Cardiac muscle cell (in vitro differentiated cells and primary cell): ENCODE measurements at regions not wholly inside any gene's neighbourhood (a gene's known extent, or its start where the extent isn't known, plus 50 kb on each side); places are given as distances from the start of the nearest gene placed in this dataset.

ENCODE experiments used
- DNase-seq, 2 donors: peaks; one replicate each; pipeline versions ENCODE4 v3.0.0 to v3.0.0-alpha.2; 2010 to 2017; ENCODE audit warnings: low read depth in 1 of 2, low spot score in 1 of 2
- H3K27ac ChIP-seq: fragments of 200-600 bp; sonication (generic); 2 replicates; pipeline ENCODE4 v1.5.1; 2016
- H3K27me3 ChIP-seq: fragments of 200-600 bp; sonication (generic); 2 replicates; pipeline ENCODE4 v1.6.0; 2016; ENCODE audit warnings: control low read depth
- H3K36me3 ChIP-seq: fragments of 200-600 bp; sonication (generic); 2 replicates; pipeline ENCODE4 v1.5.1; 2016; ENCODE audit warnings: control low read depth
- H3K4me1 ChIP-seq: fragments of 200-600 bp; sonication (generic); 2 replicates; pipeline ENCODE4 v1.8.1; 2017; ENCODE audit warnings: low read depth, mild to moderate bottlenecking, mixed run types
- H3K4me3 ChIP-seq: fragments of 200-600 bp; sonication (generic); 2 replicates; pipeline ENCODE4 v1.5.1; 2016; ENCODE audit warnings: mild to moderate bottlenecking
- H3K9me3 ChIP-seq: fragments of 200-600 bp; sonication (generic); 2 replicates; pipeline ENCODE4 v1.5.1; 2017; ENCODE audit warnings: low read depth, mild to moderate bottlenecking, control low read depth
- TF ChIP-seq, protein P1 (sequence below): IDR thresholded peaks from 2 replicates; pipeline ENCODE4 v1.5.1; 2012; ENCODE audit warnings: low read depth, mild to moderate bottlenecking, low read length

DNA sequence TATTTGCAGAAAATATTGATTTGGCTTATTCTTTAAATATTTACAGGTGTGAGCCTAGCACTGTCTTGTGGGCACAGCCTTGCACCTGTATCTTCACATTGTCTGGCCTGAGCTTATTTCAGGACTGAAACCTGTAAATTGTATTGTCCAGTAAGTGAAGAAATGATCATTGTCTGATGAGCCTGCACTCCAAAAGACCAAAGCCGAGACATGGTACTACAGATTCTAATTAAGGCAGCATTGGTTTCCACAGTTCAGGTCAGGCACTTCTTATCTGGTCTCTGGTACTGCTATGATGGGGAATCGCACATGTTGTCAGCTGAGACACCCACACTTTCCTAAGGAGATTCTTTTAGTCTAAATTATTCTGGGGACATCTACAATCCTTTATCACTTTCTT, 479.0 kb downstream of the TDRD15 start:
- DNase-seq = no peak
- H3K4me1 ChIP-seq = no peaks in the 10 kb centered on the region
- H3K4me3 ChIP-seq = no peak overlapping the region
- H3K36me3 ChIP-seq = no peaks in the 10 kb centered on the region
- no peak overlapping the region for H3K27ac ChIP-seq
- TF ChIP-seq, protein P1, sequence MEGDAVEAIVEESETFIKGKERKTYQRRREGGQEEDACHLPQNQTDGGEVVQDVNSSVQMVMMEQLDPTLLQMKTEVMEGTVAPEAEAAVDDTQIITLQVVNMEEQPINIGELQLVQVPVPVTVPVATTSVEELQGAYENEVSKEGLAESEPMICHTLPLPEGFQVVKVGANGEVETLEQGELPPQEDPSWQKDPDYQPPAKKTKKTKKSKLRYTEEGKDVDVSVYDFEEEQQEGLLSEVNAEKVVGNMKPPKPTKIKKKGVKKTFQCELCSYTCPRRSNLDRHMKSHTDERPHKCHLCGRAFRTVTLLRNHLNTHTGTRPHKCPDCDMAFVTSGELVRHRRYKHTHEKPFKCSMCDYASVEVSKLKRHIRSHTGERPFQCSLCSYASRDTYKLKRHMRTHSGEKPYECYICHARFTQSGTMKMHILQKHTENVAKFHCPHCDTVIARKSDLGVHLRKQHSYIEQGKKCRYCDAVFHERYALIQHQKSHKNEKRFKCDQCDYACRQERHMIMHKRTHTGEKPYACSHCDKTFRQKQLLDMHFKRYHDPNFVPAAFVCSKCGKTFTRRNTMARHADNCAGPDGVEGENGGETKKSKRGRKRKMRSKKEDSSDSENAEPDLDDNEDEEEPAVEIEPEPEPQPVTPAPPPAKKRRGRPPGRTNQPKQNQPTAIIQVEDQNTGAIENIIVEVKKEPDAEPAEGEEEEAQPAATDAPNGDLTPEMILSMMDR = no peak
- no peaks in the 10 kb centered on the region for H3K9me3 ChIP-seq
- H3K27me3 ChIP-seq = no peaks in the 10 kb centered on the region

DNA sequence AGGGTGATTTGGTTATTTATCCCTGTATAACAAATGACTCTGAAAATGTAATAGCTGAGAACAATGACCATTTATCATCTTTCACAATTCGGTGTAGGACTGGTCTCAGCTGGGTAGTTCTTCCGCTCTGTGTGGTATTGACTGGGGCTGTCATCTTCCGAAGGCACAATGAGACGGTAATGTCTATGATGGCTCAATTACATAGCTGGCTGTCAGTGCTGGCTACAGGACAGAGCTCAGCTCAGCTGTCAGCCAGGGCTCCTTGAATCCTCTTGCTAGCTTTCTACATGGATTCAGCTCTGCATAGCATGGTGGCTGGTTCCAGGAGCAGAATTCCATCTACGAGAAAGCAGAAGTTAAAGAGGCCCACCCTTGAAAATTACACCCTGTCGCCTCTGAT, 483.8 kb downstream of the TDRD15 start:
- no peaks in the 10 kb centered on the region for H3K27me3 ChIP-seq
- H3K36me3 ChIP-seq = no peaks in the 10 kb centered on the region
- no peaks in the 10 kb centered on the region for H3K4me1 ChIP-seq
- no peak for DNase-seq
- no peak overlapping the region for H3K27ac ChIP-seq
- no peak overlapping the region for H3K4me3 ChIP-seq
- TF ChIP-seq, protein P1 = no peak
- no peaks in the 10 kb centered on the region for H3K9me3 ChIP-seq

DNA sequence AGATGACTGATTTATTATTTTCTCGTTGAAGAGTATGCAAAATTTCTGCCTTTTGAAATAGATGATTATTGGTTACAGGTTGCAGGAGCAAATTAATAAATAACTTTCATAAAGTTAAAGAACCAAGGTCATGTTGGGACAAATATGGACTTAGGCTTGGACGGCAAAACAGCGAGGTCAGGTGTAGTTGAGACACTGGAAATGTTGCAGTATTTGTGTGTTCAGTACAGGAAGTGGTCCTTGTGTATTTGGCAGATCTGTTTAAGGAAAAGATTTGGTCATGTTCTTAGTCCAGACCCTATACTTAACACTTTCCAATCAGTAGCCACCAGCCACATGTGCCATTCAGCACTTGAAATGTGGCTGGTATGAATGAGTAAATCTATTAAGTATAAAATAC, 486.5 kb downstream of the TDRD15 start:
- TF ChIP-seq, protein P1 = no peak
- H3K4me1 ChIP-seq = no peaks in the 10 kb centered on the region
- no peaks in the 10 kb centered on the region for H3K9me3 ChIP-seq
- no peak overlapping the region for H3K4me3 ChIP-seq
- no peaks in the 10 kb centered on the region for H3K36me3 ChIP-seq
- H3K27ac ChIP-seq = no peak overlapping the region
- H3K27me3 ChIP-seq = no peaks in the 10 kb centered on the region
- DNase-seq = no peak

DNA sequence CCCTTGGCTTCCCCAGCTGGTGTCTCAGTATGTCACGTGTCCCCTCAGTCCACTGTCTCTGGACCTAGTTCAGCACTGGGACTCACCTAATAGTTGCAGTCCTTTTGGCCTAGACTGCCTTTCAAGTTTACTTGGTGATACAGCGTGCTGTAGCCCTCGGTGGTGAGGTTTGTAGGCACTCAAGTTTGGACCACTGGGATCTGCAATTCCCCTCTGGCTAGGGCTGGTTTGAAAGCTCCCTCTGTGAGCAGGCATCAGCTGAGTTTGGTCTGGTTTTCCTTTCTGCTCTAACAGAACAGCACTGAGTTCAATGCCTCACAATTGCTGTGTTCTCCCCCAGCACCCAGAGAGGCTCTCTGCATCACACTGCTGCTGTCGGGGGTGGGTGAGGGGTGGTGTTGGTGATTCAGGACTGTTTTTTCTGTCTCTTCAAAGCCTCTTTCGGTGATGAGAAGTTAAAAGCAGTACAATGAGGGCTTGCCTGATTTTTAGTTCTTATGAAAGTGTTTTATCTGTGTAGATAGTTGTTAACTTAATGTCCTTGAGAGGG, 494.2 kb downstream of the TDRD15 start:
- DNase-seq = no peak
- no peak overlapping the region for H3K27ac ChIP-seq
- no peaks in the 10 kb centered on the region for H3K9me3 ChIP-seq
- TF ChIP-seq, protein P1 = no peak
- no peak overlapping the region for H3K4me3 ChIP-seq
- H3K4me1 ChIP-seq = no peaks in the 10 kb centered on the region
- H3K36me3 ChIP-seq = no peaks in the 10 kb centered on the region
- H3K27me3 ChIP-seq = peaks cover 5% of the 10 kb centered on the region

DNA sequence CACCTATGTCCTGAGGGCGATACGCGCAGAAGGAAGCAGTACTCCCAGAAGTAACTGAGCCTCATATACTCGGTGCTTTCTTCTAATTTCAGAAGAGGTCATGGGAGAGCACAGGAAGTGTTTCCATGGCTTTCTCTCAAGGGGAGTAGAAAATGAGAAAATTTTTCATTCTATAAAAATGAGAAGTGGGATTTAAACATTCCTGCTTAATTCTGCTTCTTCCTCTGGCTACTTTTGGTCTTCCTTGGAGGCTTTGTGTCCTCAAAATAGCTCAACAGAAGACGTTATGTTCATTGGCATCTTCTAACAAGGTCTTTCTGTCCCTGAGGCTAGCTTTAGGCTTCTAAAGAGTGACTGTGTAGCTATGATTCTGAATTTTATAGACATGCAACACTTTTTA, 497.0 kb downstream of the TDRD15 start:
- Histone ChIP-seq H3K4me3 (no peak overlapping the region), H3K27me3 (peaks cover 5% of the 10 kb centered on the region), H3K36me3 (no peaks in the 10 kb centered on the region), H3K4me1 (no peaks in the 10 kb centered on the region), H3K9me3 (no peaks in the 10 kb centered on the region), H3K27ac (no peak overlapping the region)
- no peak for DNase-seq
- TF ChIP-seq, protein P1 = no peak

DNA sequence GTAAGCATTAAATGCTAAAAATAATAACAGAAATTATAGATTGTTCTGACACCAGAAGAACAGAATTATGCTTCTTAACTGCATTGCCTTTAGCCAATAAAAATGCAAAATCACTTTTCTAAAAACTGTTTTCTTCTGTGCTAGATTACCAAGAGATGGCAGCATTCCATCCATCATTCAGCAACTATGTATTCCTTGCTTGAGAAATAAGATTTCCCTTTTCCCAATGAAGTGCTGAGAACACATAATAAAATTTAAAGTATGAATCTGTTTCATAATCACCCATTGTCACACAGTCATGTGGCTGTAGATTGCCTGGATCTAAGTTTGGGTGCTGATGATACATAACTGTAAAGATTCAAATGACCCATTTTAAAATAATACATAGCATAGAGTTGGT, 504.2 kb downstream of the TDRD15 start:
- Histone ChIP-seq H3K27ac (no peak overlapping the region), H3K4me3 (no peak overlapping the region), H3K4me1 (no peaks in the 10 kb centered on the region), H3K27me3 (no peaks in the 10 kb centered on the region), H3K9me3 (no peaks in the 10 kb centered on the region), H3K36me3 (no peaks in the 10 kb centered on the region)
- TF ChIP-seq, protein P1 = no peak
- DNase-seq = no peak
